HG03439 (cell line): ENCODE measurements at regions not wholly inside any gene's neighbourhood (a gene's known extent, or its start where the extent isn't known, plus 50 kb on each side); places are given as distances from the start of the nearest gene placed in this dataset.
"Not testable (repeated sequence)": the region's sequence is repeated elsewhere in the genome, so short reads cannot be mapped to it uniquely, and the experiment has no call there.

Source experiments
- ATAC-seq: cut with Tn5 transposase; IDR thresholded peaks from one replicate; pipeline ENCODE4 v1.9.1; 2021; ENCODE audit warnings: mild to moderate bottlenecking, moderate library complexity; ENCODE audit not compliant: unreplicated experiment

- no peak for ATAC-seq
Observed at GRCh38 chr5:164253764-164254163, 748.3 kb downstream of the MAT2B start.

- no peak for ATAC-seq
Observed at GRCh38 chr5:164255598-164256213, 750.3 kb downstream of the MAT2B start.

GRCh38 chr5:164256351-164256750 is 750.9 kb downstream of the MAT2B start:
- ATAC-seq, result no peak

GRCh38 chr5:164256954-164257353 is 751.5 kb downstream of the MAT2B start:
- no peak for ATAC-seq

GRCh38 chr5:164265566-164265965 is 760.1 kb downstream of the MAT2B start:
- ATAC-seq, result no peak

GRCh38 chr5:164266571-164266970 is 761.2 kb downstream of the MAT2B start:
- no peak for ATAC-seq

- peak; percentile 53 for ATAC-seq
Observed at GRCh38 chr5:164277720-164278119, 772.3 kb downstream of the MAT2B start.

- no peak for ATAC-seq
Observed at GRCh38 chr5:164289526-164289925, 784.1 kb downstream of the MAT2B start.

- ATAC-seq, result no peak
Observed at GRCh38 chr5:164296603-164297080, 791.2 kb downstream of the MAT2B start.

GRCh38 chr5:164298165-164298564 is 792.7 kb downstream of the MAT2B start:
- ATAC-seq, result no peak

- no peak for ATAC-seq
Observed at GRCh38 chr5:164300295-164300694, 794.9 kb downstream of the MAT2B start.

GRCh38 chr5:164301136-164301535 is 795.7 kb downstream of the MAT2B start:
- ATAC-seq, result no peak

- no peak for ATAC-seq
Observed at GRCh38 chr5:164301708-164302107, 796.3 kb downstream of the MAT2B start.

GRCh38 chr5:164302533-164303235 is 797.3 kb downstream of the MAT2B start:
- no peak for ATAC-seq

- no peak for ATAC-seq
Observed at GRCh38 chr5:164303646-164304215, 798.3 kb downstream of the MAT2B start.

GRCh38 chr5:164306662-164307061 is 801.2 kb downstream of the MAT2B start:
- ATAC-seq, result no peak

- no peak for ATAC-seq
Observed at GRCh38 chr5:164312801-164313200, 807.4 kb downstream of the MAT2B start.

- ATAC-seq, result no peak
Observed at GRCh38 chr5:164317676-164318075, 812.3 kb downstream of the MAT2B start.

- ATAC-seq, result no peak
Observed at GRCh38 chr5:164319161-164319560, 813.7 kb downstream of the MAT2B start.

GRCh38 chr5:164324239-164324638 is 818.8 kb downstream of the MAT2B start:
- ATAC-seq, result no peak

GRCh38 chr5:164326219-164326618 is 820.8 kb downstream of the MAT2B start:
- ATAC-seq, result no peak

GRCh38 chr5:164327166-164327565 is 821.7 kb downstream of the MAT2B start:
- not testable (repeated sequence) for ATAC-seq
